Rectal smooth muscle tissue (tissue), 1 donor: ENCODE measurements at regions not wholly inside any gene's neighbourhood (a gene's known extent, or its start where the extent isn't known, plus 50 kb on each side); places are given as distances from the start of the nearest gene placed in this dataset.

Source experiments
- H3K27ac ChIP-seq: one replicate; pipeline ENCODE4 v1.7.0; 2013; ENCODE audit warnings: low read depth, low read length, inconsistent platforms
- H3K27me3 ChIP-seq: one replicate; pipeline ENCODE4 v1.7.0; 2013; ENCODE audit warnings: low read length; ENCODE audit not compliant: control insufficient read depth, insufficient read depth
- H3K36me3 ChIP-seq: one replicate; pipeline ENCODE4 v1.7.0; 2013; ENCODE audit warnings: low read length; ENCODE audit not compliant: control insufficient read depth, insufficient read depth
- H3K4me1 ChIP-seq: one replicate; pipeline ENCODE4 v1.7.0; 2013; ENCODE audit warnings: low read length; ENCODE audit not compliant: control insufficient read depth, insufficient read depth
- H3K4me3 ChIP-seq: one replicate; pipeline ENCODE4 v1.7.0; 2013; ENCODE audit warnings: low read length
- H3K9ac ChIP-seq: one replicate; pipeline ENCODE4 v1.7.0; 2013; ENCODE audit warnings: low read length

- H3K27me3 ChIP-seq, result no peaks in the 10 kb centered on the region
- H3K4me1 ChIP-seq, result no peaks in the 10 kb centered on the region
- H3K9ac ChIP-seq, result no peak overlapping the region
- no peak overlapping the region for H3K27ac ChIP-seq
- no peak overlapping the region for H3K4me3 ChIP-seq
- H3K36me3 ChIP-seq, result no peaks in the 10 kb centered on the region
Observed at GRCh38 chr2:16254356-16254965, 314.1 kb downstream of the MYCN start.

GRCh38 chr2:16253291-16253690 is 312.9 kb downstream of the MYCN start:
- H3K27ac ChIP-seq, result no peak overlapping the region
- no peak overlapping the region for H3K9ac ChIP-seq
- no peaks in the 10 kb centered on the region for H3K4me1 ChIP-seq
- no peaks in the 10 kb centered on the region for H3K36me3 ChIP-seq
- no peaks in the 10 kb centered on the region for H3K27me3 ChIP-seq
- no peak overlapping the region for H3K4me3 ChIP-seq

GRCh38 chr2:16252891-16253290 is 312.5 kb downstream of the MYCN start:
- H3K27me3 ChIP-seq, result no peaks in the 10 kb centered on the region
- H3K4me3 ChIP-seq, result no peak overlapping the region
- no peaks in the 10 kb centered on the region for H3K4me1 ChIP-seq
- H3K36me3 ChIP-seq, result no peaks in the 10 kb centered on the region
- no peak overlapping the region for H3K9ac ChIP-seq
- no peak overlapping the region for H3K27ac ChIP-seq

- H3K9ac ChIP-seq, result no peak overlapping the region
- H3K4me3 ChIP-seq, result no peak overlapping the region
- H3K27ac ChIP-seq, result no peak overlapping the region
- H3K4me1 ChIP-seq, result no peaks in the 10 kb centered on the region
- no peaks in the 10 kb centered on the region for H3K36me3 ChIP-seq
- no peaks in the 10 kb centered on the region for H3K27me3 ChIP-seq
Observed at GRCh38 chr2:16252251-16252650, 311.9 kb downstream of the MYCN start.

GRCh38 chr2:16251511-16252225 is 311.3 kb downstream of the MYCN start:
- no peaks in the 10 kb centered on the region for H3K27me3 ChIP-seq
- H3K27ac ChIP-seq, result no peak overlapping the region
- H3K9ac ChIP-seq, result no peak overlapping the region
- no peak overlapping the region for H3K4me3 ChIP-seq
- no peaks in the 10 kb centered on the region for H3K4me1 ChIP-seq
- H3K36me3 ChIP-seq, result no peaks in the 10 kb centered on the region

- H3K27ac ChIP-seq, result no peak overlapping the region
- H3K27me3 ChIP-seq, result no peaks in the 10 kb centered on the region
- H3K4me3 ChIP-seq, result no peak overlapping the region
- H3K9ac ChIP-seq, result no peak overlapping the region
- H3K36me3 ChIP-seq, result no peaks in the 10 kb centered on the region
- H3K4me1 ChIP-seq, result no peaks in the 10 kb centered on the region
Observed at GRCh38 chr2:16250886-16251285, 310.5 kb downstream of the MYCN start.

- H3K4me1 ChIP-seq, result no peaks in the 10 kb centered on the region
- H3K27me3 ChIP-seq, result no peaks in the 10 kb centered on the region
- no peaks in the 10 kb centered on the region for H3K36me3 ChIP-seq
- H3K27ac ChIP-seq, result no peak overlapping the region
- H3K9ac ChIP-seq, result no peak overlapping the region
- no peak overlapping the region for H3K4me3 ChIP-seq
Observed at GRCh38 chr2:16250466-16250865, 310.1 kb downstream of the MYCN start.

- Histone ChIP-seq H3K36me3 (no peaks in the 10 kb centered on the region), H3K27me3 (no peaks in the 10 kb centered on the region), H3K9ac (no peak overlapping the region), H3K4me1 (no peaks in the 10 kb centered on the region), H3K4me3 (no peak overlapping the region), H3K27ac (no peak overlapping the region)
Observed at GRCh38 chr2:16250056-16250425, 309.7 kb downstream of the MYCN start.

GRCh38 chr2:16249246-16250055 is 309.1 kb downstream of the MYCN start:
- H3K9ac ChIP-seq, result no peak overlapping the region
- no peak overlapping the region for H3K4me3 ChIP-seq
- no peaks in the 10 kb centered on the region for H3K4me1 ChIP-seq
- H3K36me3 ChIP-seq, result no peaks in the 10 kb centered on the region
- H3K27me3 ChIP-seq, result no peaks in the 10 kb centered on the region
- no peak overlapping the region for H3K27ac ChIP-seq

GRCh38 chr2:16248571-16249105 is 308.3 kb downstream of the MYCN start:
- H3K36me3 ChIP-seq, result no peaks in the 10 kb centered on the region
- no peak overlapping the region for H3K9ac ChIP-seq
- no peak overlapping the region for H3K4me3 ChIP-seq
- no peaks in the 10 kb centered on the region for H3K27me3 ChIP-seq
- H3K27ac ChIP-seq, result no peak overlapping the region
- no peaks in the 10 kb centered on the region for H3K4me1 ChIP-seq

- Histone ChIP-seq H3K36me3 (no peaks in the 10 kb centered on the region), H3K9ac (no peak overlapping the region), H3K27ac (no peak overlapping the region), H3K27me3 (no peaks in the 10 kb centered on the region), H3K4me3 (no peak overlapping the region), H3K4me1 (no peaks in the 10 kb centered on the region)
Observed at GRCh38 chr2:16247326-16248122, 307.2 kb downstream of the MYCN start.

GRCh38 chr2:16246911-16247310 is 306.6 kb downstream of the MYCN start:
- no peaks in the 10 kb centered on the region for H3K27me3 ChIP-seq
- no peak overlapping the region for H3K9ac ChIP-seq
- no peaks in the 10 kb centered on the region for H3K36me3 ChIP-seq
- no peak overlapping the region for H3K27ac ChIP-seq
- no peak overlapping the region for H3K4me3 ChIP-seq
- no peaks in the 10 kb centered on the region for H3K4me1 ChIP-seq
